A673 (cell line): ENCODE measurements at regions not wholly inside any gene's neighbourhood (a gene's known extent, or its start where the extent isn't known, plus 50 kb on each side); places are given as distances from the start of the nearest gene placed in this dataset.

Experiments
- BruUV-seq: library from RNA; stranded (reverse); fragments of 400-500 nt; replicated peaks from 2 replicates; lab custom pipeline; 2021; lab: Mats Ljungman, UMichigan
- CTCF ChIA-PET: fragments of 300-600 bp; sonication (Branson Sonifier 250); formaldehyde crosslinking; loops from one replicate; lab custom pipeline; 2022; ENCODE audit warnings: antibody characterized with exemption; lab: Charles Lee
- POLR2A ChIA-PET: fragments of 300-600 bp; sonication (Branson Sonifier 250); formaldehyde crosslinking; loops from one replicate; lab custom pipeline; 2022; ENCODE audit warnings: antibody characterized with exemption; ENCODE audit not compliant: low non-redundant PET; lab: Charles Lee
- DNase-seq: peaks from one replicate; pipeline ENCODE4 v3.0.0-alpha.2; 2015; ENCODE audit warnings: low spot score
- H3K27ac ChIP-seq: fragments of 200-600 bp; sonication (generic); 2 replicates; pipeline ENCODE4 v1.5.1; 2016; ENCODE audit warnings: mixed run types, low read depth, mild to moderate bottlenecking, mixed read lengths, antibody characterized with exemption, low read length; ENCODE audit not compliant: poor library complexity, severe bottlenecking
- H3K27me3 ChIP-seq: fragments of 200-600 bp; sonication (generic); replicated peaks from 2 replicates; pipeline ENCODE4 v1.6.1; 2017; ENCODE audit warnings: mixed run types, low read depth, mild to moderate bottlenecking, mixed read lengths, antibody characterized with exemption, low read length; ENCODE audit not compliant: insufficient read depth, poor library complexity
- H3K36me3 ChIP-seq: fragments of 200-600 bp; sonication (generic); 2 replicates; pipeline ENCODE4 v1.6.1; 2016; ENCODE audit warnings: mixed run types, mild to moderate bottlenecking, mixed read lengths, antibody characterized with exemption, low read length; ENCODE audit not compliant: insufficient read depth, poor library complexity, severe bottlenecking
- H3K4me1 ChIP-seq: fragments of 200-600 bp; sonication (generic); 2 replicates; pipeline ENCODE4 v1.6.1; 2017; ENCODE audit warnings: mixed run types, mild to moderate bottlenecking, mixed read lengths, antibody characterized with exemption, low read length; ENCODE audit not compliant: insufficient read depth, poor library complexity, severe bottlenecking
- H3K4me3 ChIP-seq: fragments of 200-600 bp; sonication (generic); 2 replicates; pipeline ENCODE4 v1.5.1; 2016; ENCODE audit warnings: low read depth, mixed run types, mild to moderate bottlenecking, mixed read lengths, low read length; ENCODE audit not compliant: poor library complexity, severe bottlenecking
- H3K9me3 ChIP-seq: fragments of 200-600 bp; sonication (generic); 2 replicates; pipeline ENCODE4 v1.6.1; 2016; ENCODE audit warnings: mixed run types, low read depth, mild to moderate bottlenecking, mixed read lengths, antibody characterized with exemption, low read length; ENCODE audit not compliant: poor library complexity, severe bottlenecking
- EZH2 ChIP-seq: fragments of 200-600 bp; sonication (generic); IDR thresholded peaks from 2 replicates; pipeline ENCODE4 v1.6.1; 2017; ENCODE audit warnings: borderline replicate concordance, low read depth, mild to moderate bottlenecking, mixed read lengths, antibody characterized with exemption, low read length; ENCODE audit not compliant: poor library complexity, severe bottlenecking
- intact Hi-C: fragments of 100-400 bp; cut with micrococcal nuclease; formaldehyde crosslinking; loops from one replicate; pipeline ENCODE4 v1.10.0; 2022; ENCODE audit not compliant: unreplicated experiment
- TF ChIP-seq, protein P1 (sequence below): fragments of 300-800, 200-600 bp; sonication (generic); conservative IDR thresholded peaks from 2 replicates; pipeline ENCODE4 v1.5.1; 2017; ENCODE audit warnings: low read depth, mild to moderate bottlenecking, antibody characterized with exemption, low read length, moderate library complexity, mixed read lengths

DNA sequence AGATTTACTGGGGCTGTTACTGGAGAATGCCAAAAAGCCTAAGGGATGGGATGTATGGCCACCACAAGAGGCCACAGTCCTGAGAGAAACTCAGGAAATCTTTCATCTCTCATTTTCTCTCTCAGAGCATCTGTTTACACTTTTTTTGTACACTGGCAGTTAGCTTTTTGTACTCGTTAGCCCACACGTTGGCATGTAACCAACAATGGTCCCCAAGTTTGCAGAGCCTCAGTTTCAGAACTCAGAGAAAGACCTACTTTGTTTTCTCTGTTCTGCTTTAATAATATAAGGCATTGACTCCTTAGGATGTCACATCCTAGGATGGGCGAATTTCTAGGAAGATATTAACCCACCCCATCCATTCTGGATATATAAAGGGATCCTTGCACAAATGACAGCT is 183.5 kb downstream of the SUCNR1 start:
- H3K4me1 ChIP-seq: no peaks in the 10 kb centered on the region
- TF ChIP-seq, protein P1, sequence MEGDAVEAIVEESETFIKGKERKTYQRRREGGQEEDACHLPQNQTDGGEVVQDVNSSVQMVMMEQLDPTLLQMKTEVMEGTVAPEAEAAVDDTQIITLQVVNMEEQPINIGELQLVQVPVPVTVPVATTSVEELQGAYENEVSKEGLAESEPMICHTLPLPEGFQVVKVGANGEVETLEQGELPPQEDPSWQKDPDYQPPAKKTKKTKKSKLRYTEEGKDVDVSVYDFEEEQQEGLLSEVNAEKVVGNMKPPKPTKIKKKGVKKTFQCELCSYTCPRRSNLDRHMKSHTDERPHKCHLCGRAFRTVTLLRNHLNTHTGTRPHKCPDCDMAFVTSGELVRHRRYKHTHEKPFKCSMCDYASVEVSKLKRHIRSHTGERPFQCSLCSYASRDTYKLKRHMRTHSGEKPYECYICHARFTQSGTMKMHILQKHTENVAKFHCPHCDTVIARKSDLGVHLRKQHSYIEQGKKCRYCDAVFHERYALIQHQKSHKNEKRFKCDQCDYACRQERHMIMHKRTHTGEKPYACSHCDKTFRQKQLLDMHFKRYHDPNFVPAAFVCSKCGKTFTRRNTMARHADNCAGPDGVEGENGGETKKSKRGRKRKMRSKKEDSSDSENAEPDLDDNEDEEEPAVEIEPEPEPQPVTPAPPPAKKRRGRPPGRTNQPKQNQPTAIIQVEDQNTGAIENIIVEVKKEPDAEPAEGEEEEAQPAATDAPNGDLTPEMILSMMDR: no peak
- no peak for TF ChIP-seq EZH2
- no peak overlapping the region for H3K27ac ChIP-seq
- no peak for DNase-seq
- no TSS peak for BruUV-seq
- intact Hi-C loops: no loop called here
- H3K36me3 ChIP-seq: no peaks in the 10 kb centered on the region
- H3K4me3 ChIP-seq: no peak overlapping the region
- no peaks in the 10 kb centered on the region for H3K27me3 ChIP-seq
- POLR2A ChIA-PET: no interaction called here
- CTCF ChIA-PET: no interaction called here
- H3K9me3 ChIP-seq: no peaks in the 10 kb centered on the region

DNA sequence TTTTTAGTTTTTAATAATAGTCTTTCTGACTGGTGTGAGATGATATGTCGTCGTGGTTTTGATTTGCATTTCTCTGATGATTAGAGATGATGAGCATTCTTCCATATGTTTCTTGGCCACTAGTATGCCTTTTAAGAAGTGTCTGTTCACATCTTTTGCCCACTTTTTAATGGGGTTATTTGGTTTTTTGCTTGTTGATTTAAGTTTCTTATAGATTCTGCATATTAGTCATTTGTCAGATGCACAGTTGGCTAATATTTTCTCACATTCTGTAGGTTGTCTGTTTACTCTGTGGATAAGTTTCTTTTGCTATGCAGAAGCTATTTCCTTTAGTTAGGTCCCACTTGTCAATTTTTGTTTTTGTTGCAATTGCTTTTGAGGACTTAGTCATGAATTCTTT is 185.4 kb downstream of the SUCNR1 start:
- intact Hi-C loops: no loop called here
- H3K27me3 ChIP-seq: no peaks in the 10 kb centered on the region
- ChIA-PET POLR2A (no interaction called here), CTCF (no interaction called here)
- DNase-seq: no peak
- no peaks in the 10 kb centered on the region for H3K4me1 ChIP-seq
- TF ChIP-seq, protein P1: no peak
- TF ChIP-seq EZH2: no peak
- BruUV-seq: no TSS peak
- H3K9me3 ChIP-seq: no peaks in the 10 kb centered on the region
- no peaks in the 10 kb centered on the region for H3K36me3 ChIP-seq
- no peak overlapping the region for H3K27ac ChIP-seq
- H3K4me3 ChIP-seq: no peak overlapping the region

DNA sequence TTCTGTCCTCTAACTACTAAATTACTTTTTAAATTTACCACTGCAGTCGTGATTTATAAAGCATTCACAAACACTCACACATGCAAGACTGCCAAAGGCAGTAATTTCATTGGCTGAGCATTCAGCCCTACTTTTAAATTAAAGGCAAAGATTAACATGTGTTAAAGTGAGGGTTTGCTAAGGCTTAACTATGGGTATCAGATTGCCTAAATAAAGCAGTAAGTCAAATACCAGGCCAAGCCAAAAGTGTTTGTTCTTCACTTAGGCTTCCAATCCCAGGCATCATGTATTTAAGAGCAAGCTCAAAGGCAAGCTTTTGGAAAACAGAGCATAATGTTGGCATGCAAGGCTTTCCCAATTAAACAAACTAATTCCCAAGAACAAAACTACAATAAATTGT is 187.3 kb downstream of the SUCNR1 start:
- TF ChIP-seq, protein P1: no peak
- no peak for TF ChIP-seq EZH2
- Histone ChIP-seq H3K4me3 (no peak overlapping the region), H3K9me3 (no peaks in the 10 kb centered on the region), H3K27ac (no peak overlapping the region), H3K4me1 (no peaks in the 10 kb centered on the region), H3K27me3 (no peaks in the 10 kb centered on the region), H3K36me3 (no peaks in the 10 kb centered on the region)
- ChIA-PET POLR2A (no interaction called here), CTCF (no interaction called here)
- no peak for DNase-seq
- BruUV-seq: no TSS peak
- intact Hi-C loops: no loop called here
